ENCODE measurements at regions not wholly inside any gene's neighbourhood (a gene's known extent, or its start where the extent isn't known, plus 50 kb on each side); places are given as distances from the start of the nearest gene placed in this dataset.
"Not testable (repeated sequence)": the region's sequence is repeated elsewhere in the genome, so short reads cannot be mapped to it uniquely, and the experiment has no call there.

- DNase-seq = no peak
These were observed 109.6 kb downstream of the CTNND1 start for GRCh38 chr11:57871231-57871630.

- no peak for DNase-seq
These were observed 111.8 kb downstream of the CTNND1 start for GRCh38 chr11:57873196-57873911.

- DNase-seq = no peak
These were observed 113.4 kb downstream of the CTNND1 start for GRCh38 chr11:57874981-57875380.

- no peak for DNase-seq
These were observed 120.0 kb downstream of the CTNND1 start for GRCh38 chr11:57881647-57882046.

GRCh38 chr11:57883630-57884029 lies 122.0 kb downstream of the CTNND1 start:
- DNase-seq = no peak

GRCh38 chr11:57885298-57886050 lies 123.9 kb downstream of the CTNND1 start:
- no peak for DNase-seq

GRCh38 chr11:57888386-57888785 lies 126.8 kb downstream of the CTNND1 start:
- DNase-seq = no peak

- no peak for DNase-seq
These were observed 128.9 kb downstream of the CTNND1 start for GRCh38 chr11:57890521-57890920.

GRCh38 chr11:57893200-57893599 lies 130.5 kb upstream of the OR9Q1 start:
- not testable (repeated sequence) for DNase-seq

- DNase-seq = no peak
These were observed 127.1 kb upstream of the OR9Q1 start for GRCh38 chr11:57896361-57897145.

- no peak for DNase-seq
These were observed 124.3 kb upstream of the OR9Q1 start for GRCh38 chr11:57899378-57899777.

GRCh38 chr11:57900320-57900719 lies 123.4 kb upstream of the OR9Q1 start:
- DNase-seq = no peak

- DNase-seq = no peak
These were observed 122.4 kb upstream of the OR9Q1 start for GRCh38 chr11:57901278-57901677.

GRCh38 chr11:57901756-57902155 lies 121.9 kb upstream of the OR9Q1 start:
- DNase-seq = no peak

GRCh38 chr11:57903011-57903410 lies 120.7 kb upstream of the OR9Q1 start:
- no peak for DNase-seq

- peak; percentile 39 for DNase-seq
These were observed 120.1 kb upstream of the OR9Q1 start for GRCh38 chr11:57903441-57904123.

- DNase-seq = no peak
These were observed 119.3 kb upstream of the OR9Q1 start for GRCh38 chr11:57904376-57904775.

GRCh38 chr11:57905439-57905838 lies 118.2 kb upstream of the OR9Q1 start:
- DNase-seq = no peak

- not testable (repeated sequence) for DNase-seq
These were observed 115.3 kb upstream of the OR9Q1 start for GRCh38 chr11:57908399-57908798.

GRCh38 chr11:57911522-57911921 lies 112.2 kb upstream of the OR9Q1 start:
- DNase-seq = not testable (repeated sequence)

- DNase-seq = no peak
These were observed 109.7 kb upstream of the OR9Q1 start for GRCh38 chr11:57913715-57914704.

GRCh38 chr11:57917632-57918031 lies 106.0 kb upstream of the OR9Q1 start:
- DNase-seq = no peak
